ENCODE measurements at regions not wholly inside any gene's neighbourhood (a gene's known extent, or its start where the extent isn't known, plus 50 kb on each side); places are given as distances from the start of the nearest gene placed in this dataset.

DNA sequence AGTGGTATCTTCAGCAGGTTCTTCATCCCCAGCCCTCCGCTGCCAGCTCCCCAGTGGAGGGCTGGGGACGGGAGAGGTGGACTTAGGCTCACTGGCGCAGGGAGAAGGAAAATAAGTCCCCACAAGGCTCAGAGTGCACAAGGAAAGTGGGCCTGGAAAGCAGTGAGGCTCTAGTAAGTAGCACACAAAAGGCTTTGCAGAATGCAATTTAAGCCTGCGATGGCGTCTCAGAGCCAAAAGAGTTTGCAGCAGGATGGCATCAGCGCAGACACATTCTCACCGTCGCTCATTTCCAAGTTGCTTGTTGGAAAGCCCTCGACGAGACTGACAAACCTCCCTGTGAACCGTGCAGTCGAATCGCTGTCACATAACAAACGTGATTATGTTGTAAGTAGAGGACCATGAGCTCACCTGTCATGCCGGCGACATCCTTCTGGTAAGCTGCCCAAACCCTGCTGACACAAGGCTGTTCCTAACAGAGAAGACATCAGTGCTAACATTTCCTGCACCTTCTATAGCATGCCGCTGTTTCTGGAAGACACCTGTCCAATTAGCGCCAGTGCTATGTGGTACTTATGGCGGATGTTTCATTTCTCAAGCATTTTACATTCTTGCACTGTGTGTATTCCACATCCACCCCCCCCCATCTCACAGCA is 98.3 kb upstream of the NPVF start:
- POLR2A ChIA-PET = no interaction called here
- ATAC-seq (ENCODE audit: low read depth) (no peak), DNase-seq (no peak)
- TF ChIP-seq, protein P1, sequence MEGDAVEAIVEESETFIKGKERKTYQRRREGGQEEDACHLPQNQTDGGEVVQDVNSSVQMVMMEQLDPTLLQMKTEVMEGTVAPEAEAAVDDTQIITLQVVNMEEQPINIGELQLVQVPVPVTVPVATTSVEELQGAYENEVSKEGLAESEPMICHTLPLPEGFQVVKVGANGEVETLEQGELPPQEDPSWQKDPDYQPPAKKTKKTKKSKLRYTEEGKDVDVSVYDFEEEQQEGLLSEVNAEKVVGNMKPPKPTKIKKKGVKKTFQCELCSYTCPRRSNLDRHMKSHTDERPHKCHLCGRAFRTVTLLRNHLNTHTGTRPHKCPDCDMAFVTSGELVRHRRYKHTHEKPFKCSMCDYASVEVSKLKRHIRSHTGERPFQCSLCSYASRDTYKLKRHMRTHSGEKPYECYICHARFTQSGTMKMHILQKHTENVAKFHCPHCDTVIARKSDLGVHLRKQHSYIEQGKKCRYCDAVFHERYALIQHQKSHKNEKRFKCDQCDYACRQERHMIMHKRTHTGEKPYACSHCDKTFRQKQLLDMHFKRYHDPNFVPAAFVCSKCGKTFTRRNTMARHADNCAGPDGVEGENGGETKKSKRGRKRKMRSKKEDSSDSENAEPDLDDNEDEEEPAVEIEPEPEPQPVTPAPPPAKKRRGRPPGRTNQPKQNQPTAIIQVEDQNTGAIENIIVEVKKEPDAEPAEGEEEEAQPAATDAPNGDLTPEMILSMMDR (IDR thresholded peaks at IDR 0.05) = no peak
- H3K27me3 Mint-ChIP-seq = peaks cover 22% of the 10 kb centered on the region
- H3K36me3 Mint-ChIP-seq (ENCODE audit: low read depth) = no peaks in the 10 kb centered on the region
- no peaks in the 10 kb centered on the region for H3K9me3 Mint-ChIP-seq
- intact Hi-C loops (cut with micrococcal nuclease) = no loop called here
- CTCF ChIA-PET = no interaction called here
- no peak overlapping the region for H3K27ac Mint-ChIP-seq
- H3K4me1 Mint-ChIP-seq = no peaks in the 10 kb centered on the region
- H3K4me3 Mint-ChIP-seq = no peak overlapping the region

DNA sequence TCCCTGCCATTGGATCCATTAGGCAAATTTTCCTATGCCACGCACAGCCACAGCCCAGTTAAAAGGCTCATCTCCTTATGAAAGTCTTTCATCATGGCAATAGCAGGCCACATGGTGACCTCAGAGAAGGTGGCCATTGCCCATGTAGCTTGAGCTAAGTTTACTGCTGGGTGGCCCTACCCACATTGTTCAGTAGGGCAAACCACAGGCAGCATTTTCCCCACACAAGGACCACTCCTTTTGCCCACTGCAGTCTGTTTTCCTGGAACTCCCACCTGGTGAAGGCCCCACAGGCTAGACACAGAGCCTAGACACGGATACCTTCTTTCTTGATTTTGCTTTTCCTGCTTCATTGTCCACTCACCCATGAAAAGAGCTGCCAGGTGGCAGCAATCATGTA is 101.5 kb upstream of the NPVF start:
- H3K9me3 Mint-ChIP-seq = no peaks in the 10 kb centered on the region
- ATAC-seq (ENCODE audit: low read depth) = no peak
- TF ChIP-seq, protein P1 (IDR thresholded peaks at IDR 0.05) = no peak

DNA sequence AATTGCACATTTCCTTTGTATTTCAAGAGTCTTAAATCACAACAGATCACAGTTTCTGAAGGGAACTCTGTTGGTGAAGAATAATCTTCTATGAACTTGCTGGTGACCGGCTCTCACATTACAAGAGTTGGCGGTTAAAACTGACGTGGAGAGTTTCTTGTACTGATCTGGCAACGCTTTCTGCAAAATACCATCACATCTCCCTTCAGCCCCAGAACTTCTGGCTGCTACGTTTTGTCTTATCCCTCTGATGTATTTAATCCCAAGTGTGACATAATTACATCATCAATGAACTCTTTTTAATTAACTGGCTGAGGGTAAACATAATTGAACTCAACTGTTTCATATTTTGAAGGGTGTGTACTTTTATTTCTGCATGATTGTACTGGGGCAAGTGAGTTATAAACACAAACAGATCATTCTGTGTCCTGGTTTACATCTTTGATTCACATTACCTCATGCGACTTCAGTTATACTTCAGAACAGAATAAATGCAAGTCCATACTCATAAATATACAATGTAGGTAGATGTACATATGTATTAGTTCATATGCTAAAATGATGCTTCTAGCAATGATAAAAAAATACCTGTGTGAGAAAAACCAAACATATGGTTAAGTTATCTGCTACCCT is 105.1 kb upstream of the NPVF start:
- Mint-ChIP-seq H3K4me1 (no peaks in the 10 kb centered on the region), H3K27ac (no peak overlapping the region), H3K9me3 (no peaks in the 10 kb centered on the region), H3K36me3 (ENCODE audit: low read depth) (no peaks in the 10 kb centered on the region), H3K27me3 (peaks cover 20% of the 10 kb centered on the region), H3K4me3 (no peak overlapping the region)
- ATAC-seq (ENCODE audit: low read depth) (no peak), DNase-seq (no peak)
- intact Hi-C loops (cut with micrococcal nuclease) = no loop called here
- ChIA-PET POLR2A (no interaction called here), CTCF (no interaction called here)
- TF ChIP-seq, protein P1 (IDR thresholded peaks at IDR 0.05) = no peak

More for the DNA sequence above, 101.5 kb upstream of the NPVF start:
- ChIA-PET POLR2A (no interaction called here), CTCF (no interaction called here)
- H3K36me3 Mint-ChIP-seq (ENCODE audit: low read depth) = no peaks in the 10 kb centered on the region
- H3K27ac Mint-ChIP-seq = no peak overlapping the region
- intact Hi-C loops (cut with micrococcal nuclease) = no loop called here
- peaks cover 22% of the 10 kb centered on the region for H3K27me3 Mint-ChIP-seq
- no peaks in the 10 kb centered on the region for H3K4me1 Mint-ChIP-seq
- DNase-seq = no peak
- H3K4me3 Mint-ChIP-seq = no peak overlapping the region

DNA sequence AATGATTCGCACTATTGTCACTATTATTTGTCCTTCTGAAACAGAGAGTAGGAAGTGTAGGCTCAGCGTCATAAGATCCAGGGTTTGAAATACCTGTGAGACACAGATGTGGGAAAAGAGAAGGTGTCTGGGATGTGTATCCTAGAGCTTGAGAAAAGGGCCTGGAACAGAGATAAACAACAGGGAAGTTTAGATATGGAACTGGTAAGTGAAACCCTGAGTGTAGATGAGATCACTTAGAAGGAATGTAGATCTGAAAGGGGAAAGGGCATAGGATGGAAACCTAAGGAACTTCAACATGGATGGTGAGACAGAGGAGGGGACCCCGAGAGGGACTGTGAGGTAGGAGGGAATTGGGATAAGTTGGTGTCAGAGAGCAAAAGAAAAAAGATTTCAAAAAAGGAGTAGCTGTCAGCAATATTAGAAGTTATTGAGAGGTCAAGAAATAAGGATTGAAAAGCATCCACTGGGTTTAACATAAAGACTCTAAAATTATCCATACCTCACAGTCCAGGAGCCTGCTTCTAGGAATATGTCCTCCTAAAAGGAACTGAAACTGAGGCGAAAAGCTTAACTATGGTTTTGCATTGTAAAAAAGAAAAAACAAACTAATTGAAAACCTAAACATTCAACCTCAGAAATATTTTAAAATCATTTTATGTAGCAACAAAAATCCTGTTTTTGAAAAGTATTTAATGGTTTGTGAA is 119.2 kb upstream of the NPVF start:
- H3K27ac Mint-ChIP-seq = no peak overlapping the region
- ChIA-PET CTCF (no interaction called here), POLR2A (no interaction called here)
- DNase-seq = no peak
- peaks cover 19% of the 10 kb centered on the region for H3K27me3 Mint-ChIP-seq
- no peaks in the 10 kb centered on the region for H3K9me3 Mint-ChIP-seq
- no peaks in the 10 kb centered on the region for H3K36me3 Mint-ChIP-seq (ENCODE audit: low read depth)
- H3K4me1 Mint-ChIP-seq = no peaks in the 10 kb centered on the region
- intact Hi-C loops (cut with micrococcal nuclease) = no loop called here
- no peak for ATAC-seq (ENCODE audit: low read depth)
- H3K4me3 Mint-ChIP-seq = no peak overlapping the region
- TF ChIP-seq, protein P1 (IDR thresholded peaks at IDR 0.05) = no peak

DNA sequence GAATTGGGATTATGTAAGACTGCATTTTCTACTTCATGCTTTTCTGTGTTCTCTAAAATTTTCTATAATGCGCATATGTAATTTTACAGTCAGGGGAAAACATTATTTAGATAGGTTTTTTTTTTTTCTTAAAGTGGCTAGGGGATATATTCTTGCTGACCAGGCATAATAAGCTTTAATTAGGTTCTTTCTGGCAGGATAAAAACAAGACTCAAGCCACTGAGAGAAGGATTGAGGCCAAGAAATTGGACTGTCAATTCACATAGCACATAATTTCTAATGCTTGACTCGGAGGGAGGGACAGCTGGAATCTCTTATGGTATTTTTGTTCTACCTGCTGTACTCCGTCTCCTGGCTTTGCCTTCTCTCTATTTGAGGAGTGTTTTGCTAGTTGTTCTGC is 119.8 kb upstream of the NPVF start:
- POLR2A ChIA-PET = no interaction called here
- Mint-ChIP-seq H3K9me3 (no peaks in the 10 kb centered on the region), H3K4me3 (no peak overlapping the region), H3K27ac (no peak overlapping the region), H3K36me3 (ENCODE audit: low read depth) (no peaks in the 10 kb centered on the region), H3K4me1 (no peaks in the 10 kb centered on the region), H3K27me3 (peaks cover 22% of the 10 kb centered on the region)
- CTCF ChIA-PET = no interaction called here
- ATAC-seq (ENCODE audit: low read depth) = no peak
- TF ChIP-seq, protein P1 (IDR thresholded peaks at IDR 0.05) = no peak
- no peak for DNase-seq
- intact Hi-C loops (cut with micrococcal nuclease) = no loop called here
